NCI-H187 treated with DMSO at 0.1 percent for 48 hours (cell line): ENCODE measurements at regions not wholly inside any gene's neighbourhood (a gene's known extent, or its start where the extent isn't known, plus 50 kb on each side); places are given as distances from the start of the nearest gene placed in this dataset.

ENCODE experiments used
- DNase-seq: peaks from one replicate; lab custom pipeline; 2025; lab: John Stamatoyannopoulos, UW

DNA sequence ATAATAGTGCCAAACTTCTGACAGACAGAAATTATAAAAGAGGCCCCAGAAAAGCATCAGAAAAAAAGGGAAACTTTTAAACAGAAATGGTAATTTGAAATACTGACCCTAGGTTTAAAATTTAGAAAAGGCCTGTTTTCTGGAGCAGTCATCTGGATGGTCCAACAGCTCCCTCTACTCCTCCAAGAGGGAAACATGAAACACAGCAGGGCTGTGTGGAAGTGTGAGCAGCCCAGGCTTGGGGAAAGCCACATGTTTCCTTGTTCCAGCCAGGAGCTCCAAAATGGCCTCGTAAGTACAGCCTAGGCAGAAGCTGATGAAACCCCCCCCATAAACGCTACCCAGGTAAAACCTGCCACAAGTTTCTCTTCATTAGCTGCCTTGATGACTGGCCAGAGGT is 499.3 kb upstream of the ADAMTS16 start:
- DNase-seq, result peak; percentile 12

DNA sequence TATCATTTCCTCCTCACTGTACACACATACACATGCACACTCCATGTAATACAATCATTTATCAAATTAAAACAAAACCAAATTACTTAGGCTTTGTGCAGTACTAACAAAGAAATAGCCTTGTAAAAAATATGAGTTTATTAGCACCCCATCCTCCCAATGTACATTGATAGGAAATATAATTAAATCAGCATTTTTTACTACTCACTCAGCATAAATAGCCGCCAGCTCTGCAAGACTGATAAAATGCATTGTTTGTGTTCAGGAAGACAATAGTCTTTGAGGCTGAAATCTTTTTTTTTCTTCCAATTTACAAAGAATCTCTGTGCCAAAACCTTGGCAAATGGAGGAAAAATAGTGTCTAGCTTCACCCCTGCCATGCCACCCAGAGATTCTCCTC is 497.6 kb upstream of the ADAMTS16 start:
- DNase-seq, result no peak

DNA sequence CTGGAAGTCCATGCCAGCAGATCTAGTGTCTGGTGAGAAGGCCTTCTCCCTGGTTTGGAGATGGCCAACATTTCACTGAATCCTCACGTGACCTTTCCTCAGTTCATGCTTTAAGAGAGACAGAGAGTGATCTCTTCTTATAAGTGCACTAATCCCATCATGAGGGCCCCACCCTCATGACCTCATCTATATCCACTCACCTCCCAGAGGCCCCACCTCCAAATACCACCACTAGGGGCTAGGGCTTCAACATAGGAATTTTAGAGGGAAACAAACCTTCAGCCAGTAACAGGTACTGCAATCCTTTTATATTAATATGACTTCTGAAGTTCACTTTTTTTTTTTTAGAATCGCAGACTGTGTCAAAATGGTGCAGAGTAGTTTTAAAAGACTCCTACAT is 496.9 kb upstream of the ADAMTS16 start:
- DNase-seq, result no peak

DNA sequence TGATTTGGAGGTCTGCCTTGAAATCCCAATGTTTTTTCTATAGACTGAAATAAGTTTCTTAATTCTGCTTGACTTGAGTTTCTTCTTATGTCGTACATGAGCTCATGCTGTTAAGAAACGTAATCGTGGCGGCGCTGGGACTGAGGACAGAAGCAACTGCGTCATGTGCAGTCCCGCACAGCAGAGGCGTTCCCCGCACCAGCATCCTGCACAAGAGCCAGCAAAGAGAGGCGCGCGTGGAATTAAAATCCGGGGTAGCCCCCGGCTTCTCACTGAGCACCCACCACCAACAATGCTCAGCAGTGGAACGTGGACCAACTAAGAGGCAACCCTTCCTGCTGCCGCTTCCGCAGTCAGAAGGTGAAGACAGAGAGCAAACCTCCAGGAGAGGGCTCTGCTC is 496.2 kb upstream of the ADAMTS16 start:
- no peak for DNase-seq

DNA sequence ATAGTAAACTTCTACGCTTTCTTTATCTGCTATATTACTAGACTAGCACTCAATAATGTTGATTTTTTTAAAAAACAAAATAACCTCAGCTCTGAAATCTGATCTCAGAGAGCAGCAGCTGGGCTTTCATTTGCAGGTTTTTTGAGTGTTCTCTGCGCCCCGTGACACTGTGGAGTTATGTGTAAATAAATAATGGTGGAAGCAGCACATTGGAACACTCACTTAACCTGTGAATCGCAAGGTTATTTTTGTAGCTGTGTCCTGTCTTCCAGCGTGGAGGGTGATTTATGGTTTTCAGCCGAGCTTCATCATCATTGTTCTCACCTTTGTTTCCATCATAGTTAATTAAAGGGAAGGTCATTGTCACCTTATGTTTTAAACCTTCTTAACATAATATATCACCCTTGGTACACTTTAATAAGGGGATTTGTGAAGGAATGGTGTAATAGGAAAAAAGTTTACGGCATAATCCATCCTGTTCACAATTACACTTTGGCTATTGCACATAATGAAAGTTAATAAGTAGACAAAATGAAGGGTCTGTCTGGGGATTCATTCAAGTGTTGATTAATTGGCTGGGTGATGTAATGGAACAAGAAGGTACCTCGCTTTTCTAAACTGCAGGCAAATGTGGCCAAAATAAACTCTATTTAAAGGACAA is 493.3 kb upstream of the ADAMTS16 start:
- peak; percentile 13 for DNase-seq

DNA sequence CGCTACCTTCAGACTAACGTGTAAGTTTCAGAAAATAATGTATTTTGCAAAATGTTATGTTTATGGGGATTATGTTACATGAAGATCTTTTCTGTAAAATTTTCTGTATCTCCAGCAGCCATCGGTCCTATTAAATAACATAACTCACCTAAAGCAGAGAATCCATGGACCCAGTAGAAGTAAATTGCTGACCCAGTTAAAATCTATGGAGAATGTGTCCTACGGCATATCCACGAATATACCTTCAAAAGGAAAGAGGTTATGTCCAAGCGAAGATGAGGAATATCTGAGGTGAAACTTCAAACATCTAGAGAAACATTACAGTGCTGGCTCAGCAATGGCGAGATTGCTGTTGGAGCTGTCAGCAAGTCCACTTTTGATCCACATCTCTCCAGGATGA is 492.2 kb upstream of the ADAMTS16 start:
- no peak for DNase-seq

DNA sequence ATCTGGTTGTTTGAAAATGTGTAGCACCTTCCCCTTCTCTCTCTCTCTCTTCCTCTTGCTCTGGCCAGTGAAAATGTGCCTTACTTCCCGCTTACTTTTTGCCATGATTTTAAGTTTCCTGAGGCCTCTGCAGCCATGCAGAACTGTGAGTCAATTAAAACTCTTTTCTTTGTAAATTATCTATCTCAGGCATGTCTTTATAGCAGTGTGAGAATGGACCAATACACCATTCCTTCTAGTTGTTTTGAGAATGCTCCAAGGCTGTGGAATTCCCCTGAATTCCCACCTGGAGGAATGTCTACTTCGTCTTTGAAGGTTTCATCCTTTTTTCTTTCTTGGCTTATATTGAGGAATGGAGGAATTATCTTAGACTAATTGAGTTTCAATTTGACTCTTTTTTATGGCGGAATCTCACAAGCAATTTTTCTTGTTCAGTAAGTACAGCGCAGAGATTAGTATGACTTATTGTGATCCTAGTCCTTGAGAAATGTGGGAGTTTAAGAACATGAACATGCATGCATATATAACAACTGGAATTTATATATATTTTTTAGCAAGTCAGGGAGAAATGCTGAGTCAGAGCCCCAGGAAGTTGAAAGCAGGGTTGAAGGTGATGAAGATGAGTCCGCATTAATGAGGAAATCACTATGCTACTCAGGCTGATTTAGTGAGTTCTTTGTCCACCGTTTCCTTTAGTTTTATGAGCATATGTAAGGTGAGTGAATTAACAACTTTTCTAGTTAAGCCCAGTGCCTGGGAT is 488.1 kb upstream of the ADAMTS16 start:
- DNase-seq, result no peak

DNA sequence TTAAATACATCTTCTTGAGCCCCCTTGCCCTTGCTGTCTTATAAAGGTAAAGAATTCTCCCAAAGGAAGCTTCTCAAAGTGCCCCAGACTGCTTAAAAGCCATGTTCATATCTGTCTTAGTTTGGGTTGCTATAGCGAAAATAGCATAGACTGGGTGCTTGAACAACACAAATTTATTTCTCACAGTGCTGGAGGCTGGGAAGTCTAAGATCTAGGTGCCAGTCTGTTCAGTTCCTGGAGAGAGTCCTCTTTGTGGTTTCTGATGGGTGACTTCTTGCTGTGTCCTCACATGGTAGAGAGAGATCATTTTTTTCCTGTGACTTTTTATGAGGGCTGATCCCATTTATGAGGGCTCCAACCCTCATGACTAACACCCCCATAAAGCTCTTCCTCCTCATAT is 486.7 kb upstream of the ADAMTS16 start:
- no peak for DNase-seq

DNA sequence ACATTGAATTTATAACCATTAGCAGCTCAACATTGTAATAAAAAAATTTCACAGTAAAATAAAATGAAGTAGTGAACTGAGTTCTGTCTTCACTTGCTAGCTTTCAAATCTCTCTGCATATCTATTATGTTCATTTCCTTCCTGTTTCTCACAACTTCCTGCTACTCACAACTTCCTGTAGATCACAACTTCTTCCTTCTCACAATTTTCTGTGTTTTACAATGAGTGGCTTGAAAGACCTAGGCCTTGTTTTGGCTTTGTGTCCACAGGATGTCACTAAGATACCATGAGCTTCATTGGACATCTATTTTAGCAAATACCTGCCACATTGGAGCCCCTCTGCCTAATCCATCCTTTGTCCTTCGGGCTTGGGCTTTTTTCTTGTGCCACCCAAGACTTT is 480.3 kb upstream of the ADAMTS16 start:
- DNase-seq, result no peak

DNA sequence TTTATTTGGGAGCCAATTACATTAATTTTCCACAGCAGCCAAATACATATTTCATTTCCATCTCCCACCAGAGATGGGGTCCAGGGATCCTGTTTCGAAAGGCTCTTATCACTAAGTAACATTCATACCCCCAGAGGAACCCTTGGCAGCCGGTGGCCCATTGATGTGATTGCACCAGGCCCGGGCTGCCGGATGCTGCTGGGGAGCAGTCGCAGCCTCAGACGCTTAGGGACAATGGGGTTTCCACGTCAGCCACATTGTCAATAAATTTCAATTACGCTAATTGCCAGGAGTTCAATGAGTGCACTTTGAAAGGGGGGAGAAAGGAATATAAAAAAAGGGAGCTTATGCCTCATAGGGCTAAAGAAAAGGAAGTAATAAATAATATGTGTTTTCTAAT is 478.8 kb upstream of the ADAMTS16 start:
- no peak for DNase-seq

DNA sequence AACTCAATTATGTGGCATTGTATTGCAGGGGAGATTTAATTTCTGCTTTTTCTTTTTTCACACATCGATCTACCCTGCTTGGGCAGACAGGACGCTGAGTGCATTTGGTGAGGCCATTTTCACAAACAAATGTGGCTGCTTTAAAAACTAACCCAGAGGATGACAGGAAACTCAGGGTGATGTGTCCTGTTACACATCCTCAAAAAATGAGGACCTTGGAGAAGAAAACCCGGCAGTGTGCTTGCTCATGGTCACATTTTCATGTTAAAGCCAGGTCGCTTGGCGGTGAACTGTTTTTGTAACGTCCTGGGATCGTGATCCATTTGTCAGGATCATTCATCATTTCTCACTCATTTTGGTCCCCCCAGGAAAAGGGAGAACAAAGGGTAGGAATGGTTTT is 478.3 kb upstream of the ADAMTS16 start:
- no peak for DNase-seq

DNA sequence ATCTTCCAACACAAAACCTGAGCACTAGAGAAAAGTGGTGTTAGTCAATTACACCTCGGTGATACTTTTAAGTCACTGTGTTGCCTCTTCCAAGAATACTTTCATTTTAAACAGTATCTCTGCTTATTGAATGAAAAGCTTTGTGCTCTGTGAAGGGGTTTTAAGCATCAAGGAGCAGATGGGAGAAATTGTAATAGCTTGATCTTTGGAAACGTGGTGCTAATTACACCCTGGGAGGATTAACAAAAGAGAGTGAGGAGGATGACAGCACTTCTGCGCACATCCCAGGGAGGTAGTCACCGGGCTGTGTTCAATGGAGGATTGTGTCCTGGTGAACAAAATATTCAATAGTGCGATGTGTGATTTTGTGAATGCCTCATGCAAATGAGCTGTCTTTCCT is 477.4 kb upstream of the ADAMTS16 start:
- DNase-seq, result no peak

DNA sequence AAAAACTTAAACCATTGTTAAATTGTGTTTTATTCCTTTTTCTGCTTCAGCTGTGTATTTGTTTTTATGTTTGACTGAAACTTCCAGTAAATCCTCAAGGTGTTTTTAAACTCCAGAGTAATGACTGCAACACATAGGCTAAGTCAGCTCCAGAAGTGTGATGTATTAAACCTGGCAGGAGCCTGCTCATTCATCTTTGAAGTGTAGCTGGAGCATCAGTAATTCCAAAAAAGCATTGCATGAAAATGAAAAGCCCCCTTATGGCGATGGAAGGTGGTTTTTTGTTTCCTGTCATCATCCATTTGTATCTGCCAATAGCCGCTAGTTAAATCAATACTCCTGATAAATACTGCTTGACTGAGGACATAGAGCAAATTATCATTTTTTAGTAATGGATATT is 474.2 kb upstream of the ADAMTS16 start:
- no peak for DNase-seq

DNA sequence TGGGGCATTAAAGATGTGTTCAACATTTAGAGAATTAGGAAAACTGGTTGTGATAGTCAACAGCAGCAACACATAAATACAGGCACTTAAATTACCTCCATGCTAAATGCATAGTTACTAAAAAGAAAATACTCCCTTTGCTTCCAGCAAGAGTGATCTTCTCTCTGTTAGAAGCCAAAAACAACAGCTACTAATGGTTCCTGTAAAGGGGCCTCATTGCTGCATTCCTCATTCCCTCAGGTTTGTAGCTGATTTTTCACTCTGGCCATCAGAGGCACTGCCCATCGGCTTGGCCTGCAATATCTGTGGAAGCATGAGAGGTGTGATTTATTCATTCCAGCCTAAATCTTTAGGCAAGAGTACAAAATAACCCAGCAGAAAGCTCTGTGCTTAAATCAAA is 466.0 kb upstream of the ADAMTS16 start:
- DNase-seq, result no peak

DNA sequence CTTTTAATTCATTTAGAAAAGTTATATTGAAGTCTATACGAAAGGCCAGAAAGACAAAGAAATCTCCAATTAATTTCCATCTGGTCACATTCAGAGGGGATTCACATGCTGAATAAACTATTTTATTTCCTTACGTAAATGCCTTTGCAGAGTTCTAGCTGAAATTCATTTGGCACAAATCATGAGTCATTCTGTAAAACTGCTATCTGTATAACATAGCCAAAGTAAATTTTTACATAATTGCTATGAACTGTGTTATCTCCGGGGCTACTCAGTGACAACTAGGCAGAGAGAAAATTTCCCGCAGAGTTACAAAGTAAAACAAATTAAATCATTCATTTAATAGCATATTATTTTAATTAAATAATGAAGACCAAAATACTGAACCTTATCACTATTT is 463.2 kb upstream of the ADAMTS16 start:
- no peak for DNase-seq

DNA sequence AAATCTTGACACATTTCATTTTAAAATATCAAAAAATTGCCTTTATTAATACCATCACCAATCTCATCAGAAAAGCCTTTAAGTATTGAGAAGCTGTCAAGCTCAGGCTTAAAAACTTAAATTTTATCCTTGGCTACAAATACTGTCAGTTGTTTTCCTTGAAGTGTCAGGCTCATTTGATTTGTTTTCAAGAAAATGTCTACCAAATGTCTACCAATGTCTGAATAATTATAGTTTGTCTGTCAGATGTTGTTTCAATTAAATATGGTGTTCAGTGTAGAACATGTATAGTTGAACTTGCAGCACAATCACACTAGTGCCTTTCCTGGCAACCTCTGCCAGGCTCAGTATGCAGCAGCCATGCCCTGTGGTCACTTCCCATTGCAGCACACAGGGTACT is 455.2 kb upstream of the ADAMTS16 start:
- DNase-seq, result no peak

DNA sequence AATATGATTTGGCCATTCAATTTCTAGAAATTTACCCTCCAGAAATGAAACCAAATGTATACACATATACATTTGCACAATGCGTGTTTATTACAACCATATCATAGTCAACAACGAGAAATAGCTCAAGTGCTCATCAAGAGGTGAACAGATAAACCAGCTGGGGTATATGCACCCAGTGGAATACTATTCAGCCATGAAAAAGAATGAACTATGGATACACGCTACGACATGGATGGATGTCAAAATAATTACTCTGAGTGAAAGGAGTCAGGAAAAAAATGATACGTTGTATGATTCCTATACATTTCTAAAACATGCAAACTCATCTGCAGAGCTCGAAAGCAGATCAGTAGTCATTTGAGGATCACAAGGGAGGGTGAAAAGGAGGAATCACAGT is 441.5 kb upstream of the ADAMTS16 start:
- no peak for DNase-seq

DNA sequence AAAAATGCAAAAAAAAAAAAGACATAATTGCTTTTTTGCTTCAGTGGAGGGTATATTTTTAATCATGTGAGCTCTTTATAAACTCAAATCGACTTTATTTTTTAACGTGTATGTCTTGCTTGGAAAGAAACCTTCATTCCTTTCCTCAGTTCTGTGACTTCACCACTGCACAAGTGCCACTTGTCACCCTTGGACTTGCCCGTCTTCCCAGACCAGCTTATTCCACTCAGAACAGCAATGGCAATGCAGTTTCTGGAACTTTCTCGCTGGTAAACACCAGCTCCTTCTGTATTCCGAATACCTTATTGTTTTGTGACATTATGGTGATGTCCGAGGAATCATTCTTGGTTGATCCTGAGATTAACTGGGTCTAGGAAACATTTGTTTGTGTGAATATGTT is 440.5 kb upstream of the ADAMTS16 start:
- no peak for DNase-seq

DNA sequence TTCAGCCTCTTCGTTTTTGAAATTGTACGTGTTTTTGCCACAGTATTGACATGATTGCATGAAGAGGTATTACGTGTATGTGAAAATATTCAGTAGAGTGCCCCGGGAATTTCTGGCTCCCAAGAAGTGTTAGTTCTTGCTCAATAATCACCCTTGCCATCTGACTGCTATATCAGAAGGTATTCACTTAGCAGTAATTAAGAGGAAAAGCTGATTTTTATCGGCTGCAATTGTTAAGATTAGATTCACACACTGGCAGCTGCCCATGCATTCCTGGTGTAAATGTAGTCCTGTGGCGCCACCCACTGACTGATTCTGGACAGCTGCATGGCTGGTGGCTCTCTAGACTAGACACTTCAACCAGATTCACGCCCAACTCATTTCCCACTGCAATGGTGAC is 440.1 kb upstream of the ADAMTS16 start:
- peak; percentile 26 for DNase-seq

DNA sequence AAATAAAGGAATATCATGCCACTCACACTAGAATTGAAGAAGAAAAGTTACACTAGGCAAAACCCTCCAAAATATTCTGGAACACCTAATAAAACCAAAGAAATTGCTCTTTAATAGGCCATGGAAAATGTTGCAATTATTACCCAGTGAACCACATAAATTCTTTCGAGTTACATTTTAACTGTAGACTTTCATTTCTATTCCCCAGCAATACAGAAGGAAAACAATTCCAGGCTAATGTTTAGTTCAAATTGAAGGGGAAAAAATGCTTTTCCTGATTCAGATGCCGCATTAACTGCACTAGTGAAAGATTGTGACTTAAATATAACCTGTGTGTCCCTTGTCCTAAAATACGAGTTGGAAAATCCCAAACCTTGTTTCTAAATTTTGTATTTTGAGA is 439.3 kb upstream of the ADAMTS16 start:
- DNase-seq, result no peak

DNA sequence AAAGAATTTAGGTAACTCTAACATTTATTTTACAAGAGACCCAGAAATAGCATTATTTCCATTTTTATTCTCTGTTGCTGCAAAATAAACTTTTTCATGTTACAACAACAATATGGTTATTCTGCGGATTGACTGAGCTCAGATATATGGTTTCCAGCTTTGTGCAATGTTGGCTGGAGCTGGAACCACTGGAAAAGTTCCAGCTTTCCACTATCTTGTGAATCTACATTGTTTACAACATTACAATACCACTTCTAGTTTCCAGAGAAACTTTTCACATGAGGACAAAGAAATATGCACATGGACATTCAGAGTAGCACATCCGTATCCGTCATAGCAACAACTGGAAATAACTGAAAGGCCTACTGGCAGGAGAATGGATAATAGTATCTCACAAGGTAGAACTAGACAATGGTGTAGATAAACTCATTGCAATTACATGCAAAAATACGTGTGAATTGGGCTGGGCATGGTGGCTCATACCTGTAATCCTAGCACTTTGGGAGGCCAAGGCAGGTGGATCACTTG is 436.1 kb upstream of the ADAMTS16 start:
- no peak for DNase-seq

DNA sequence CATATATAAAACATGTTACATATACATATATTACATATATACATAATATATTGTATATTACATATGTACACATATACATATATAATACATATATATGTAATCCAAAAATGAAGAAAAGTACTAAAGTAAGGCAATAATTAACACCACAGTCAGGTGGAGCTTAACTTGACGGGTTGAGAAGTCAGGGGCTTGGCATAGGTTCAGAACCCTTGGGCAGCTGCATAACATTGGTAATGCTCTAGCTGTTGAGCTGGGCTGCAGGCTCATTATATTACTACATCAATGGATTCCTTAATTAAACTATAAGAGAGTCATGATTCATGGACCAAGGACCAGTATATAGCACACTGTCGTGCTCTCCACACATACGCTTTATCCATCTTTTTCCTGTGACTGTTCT is 435.2 kb upstream of the ADAMTS16 start:
- DNase-seq, result no peak

DNA sequence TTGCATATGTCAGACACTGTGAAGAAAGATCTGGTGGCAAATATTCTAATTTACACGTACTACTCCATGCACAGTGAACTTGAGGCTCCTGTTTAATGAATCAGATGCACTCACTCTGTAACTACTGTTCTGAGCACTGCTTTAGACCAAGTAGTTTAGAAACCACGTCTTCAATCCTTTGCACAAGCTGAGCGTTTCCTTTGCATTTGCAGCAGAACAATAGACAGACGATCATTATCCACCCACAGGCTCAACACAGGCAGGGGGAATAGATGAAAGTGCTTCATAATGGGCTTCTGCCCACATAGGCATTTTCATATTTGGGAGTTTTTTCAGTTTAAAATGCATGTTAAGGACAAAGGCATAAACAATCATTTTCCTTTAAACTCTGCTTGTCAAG is 423.3 kb upstream of the ADAMTS16 start:
- no peak for DNase-seq

DNA sequence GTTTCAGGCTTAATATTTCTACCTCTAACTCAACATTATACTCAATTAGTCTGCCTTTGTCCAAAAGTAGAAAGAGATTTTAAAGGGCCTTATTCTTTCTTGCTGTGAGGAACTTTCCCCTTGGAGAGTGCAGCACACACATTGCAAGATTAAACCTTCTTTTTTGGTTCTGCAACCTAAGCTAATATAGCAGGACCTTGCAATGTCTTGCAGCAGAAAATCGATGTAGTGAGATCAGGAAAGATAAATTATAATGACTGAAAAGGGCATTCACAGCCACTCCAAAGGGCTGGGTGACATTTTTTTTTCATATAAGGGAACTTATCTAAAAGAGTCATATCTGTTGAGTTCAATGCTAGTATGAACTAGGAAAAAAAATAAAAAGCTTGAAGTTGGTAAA is 422.7 kb upstream of the ADAMTS16 start:
- no peak for DNase-seq
